ENCODE measurements at regions not wholly inside any gene's neighbourhood (a gene's known extent, or its start where the extent isn't known, plus 50 kb on each side); places are given as distances from the start of the nearest gene placed in this dataset.
"Not testable (repeated sequence)": the region's sequence is repeated elsewhere in the genome, so short reads cannot be mapped to it uniquely, and the experiment has no call there.

GRCh38 chr11:71723991-71724390 is 109.0 kb upstream of the DEFB108B start:
- DNase-seq: peak; percentile 6

- DNase-seq: not testable (repeated sequence)
These were observed 102.3 kb upstream of the DEFB108B start for GRCh38 chr11:71730748-71731147.

GRCh38 chr11:71734368-71734767 is 98.6 kb upstream of the DEFB108B start:
- DNase-seq: not testable (repeated sequence)

GRCh38 chr11:71738317-71738716 is 94.7 kb upstream of the DEFB108B start:
- DNase-seq: not testable (repeated sequence)

- DNase-seq: not testable (repeated sequence)
These were observed 89.6 kb upstream of the DEFB108B start for GRCh38 chr11:71743385-71743784.

GRCh38 chr11:71745656-71746055 is 87.3 kb upstream of the DEFB108B start:
- DNase-seq: not testable (repeated sequence)

GRCh38 chr11:71746263-71746662 is 86.7 kb upstream of the DEFB108B start:
- not testable (repeated sequence) for DNase-seq

GRCh38 chr11:71748965-71749620 is 83.9 kb upstream of the DEFB108B start:
- DNase-seq: not testable (repeated sequence)

- DNase-seq: not testable (repeated sequence)
These were observed 82.1 kb upstream of the DEFB108B start for GRCh38 chr11:71750908-71751307.

- DNase-seq: peak; percentile 53
These were observed 68.1 kb upstream of the DEFB108B start for GRCh38 chr11:71764695-71765491.

- DNase-seq: not testable (repeated sequence)
These were observed 66.0 kb upstream of the DEFB108B start for GRCh38 chr11:71767016-71767415.

- DNase-seq: not testable (repeated sequence)
These were observed 60.8 kb upstream of the DEFB108B start for GRCh38 chr11:71772193-71772592.

- no peak for DNase-seq
These were observed 58.3 kb upstream of the DEFB108B start for GRCh38 chr11:71774603-71775222.

- DNase-seq: peak; percentile 42
These were observed 52.9 kb upstream of the DEFB108B start for GRCh38 chr11:71780116-71780515.

GRCh38 chr11:71780771-71781170 is 52.2 kb upstream of the DEFB108B start:
- peak; percentile 77 for DNase-seq

GRCh38 chr11:71781491-71781890 is 51.5 kb upstream of the DEFB108B start:
- DNase-seq: not testable (repeated sequence)

- DNase-seq: not testable (repeated sequence)
These were observed 50.7 kb upstream of the DEFB108B start for GRCh38 chr11:71782229-71782861.

- not testable (repeated sequence) for DNase-seq
These were observed 49.8 kb upstream of the DEFB108B start for GRCh38 chr11:71783191-71783590.

Data from NCI-H69 (cell line).